ENCODE measurements at regions not wholly inside any gene's neighbourhood (a gene's known extent, or its start where the extent isn't known, plus 50 kb on each side); places are given as distances from the start of the nearest gene placed in this dataset.

- Histone ChIP-seq H3K27me3 (ENCODE audit: control insufficient read depth, insufficient read depth, low read length) (no peaks in the 10 kb centered on the region), H3K36me3 (ENCODE audit: control insufficient read depth, insufficient read depth, low read length) (no peaks in the 10 kb centered on the region), H3K4me3 (ENCODE audit: low read depth, low read length) (no peak overlapping the region)
- POLR2A ChIA-PET = no interaction called here
- CTCF ChIA-PET = interaction anchor here (0.6 kb wide), 1 partner anchor 38 kb away, joined by 4 read pairs; no protein-coding TSS in a partner anchor
- no peak for TF ChIP-seq CTCF (IDR thresholded peaks at IDR 0.05; ENCODE audit: insufficient read depth, low read depth, low read length)
- DNase-seq (ENCODE audit: low read depth) = no peak
These were observed 817.5 kb upstream of the ALCAM start for GRCh38 chr3:104549099-104549714.

GRCh38 chr3:104553121-104553520, 813.6 kb upstream of the ALCAM start:
- POLR2A ChIA-PET = no interaction called here
- no peak for DNase-seq (ENCODE audit: low read depth)
- TF ChIP-seq CTCF (IDR thresholded peaks at IDR 0.05; ENCODE audit: insufficient read depth, low read depth, low read length) = no peak
- Histone ChIP-seq H3K36me3 (ENCODE audit: control insufficient read depth, insufficient read depth, low read length) (no peaks in the 10 kb centered on the region), H3K4me3 (ENCODE audit: low read depth, low read length) (no peak overlapping the region), H3K27me3 (ENCODE audit: control insufficient read depth, insufficient read depth, low read length) (no peaks in the 10 kb centered on the region)
- CTCF ChIA-PET = no interaction called here

GRCh38 chr3:104554425-104554824, 812.3 kb upstream of the ALCAM start:
- no peak for DNase-seq (ENCODE audit: low read depth)
- Histone ChIP-seq H3K27me3 (ENCODE audit: control insufficient read depth, insufficient read depth, low read length) (no peaks in the 10 kb centered on the region), H3K36me3 (ENCODE audit: control insufficient read depth, insufficient read depth, low read length) (no peaks in the 10 kb centered on the region), H3K4me3 (ENCODE audit: low read depth, low read length) (no peak overlapping the region)
- CTCF ChIA-PET = interaction anchor here (1.1 kb wide), 1 partner anchor 11 kb away, joined by 3 read pairs; no protein-coding TSS in a partner anchor
- POLR2A ChIA-PET = no interaction called here
- no peak for TF ChIP-seq CTCF (IDR thresholded peaks at IDR 0.05; ENCODE audit: insufficient read depth, low read depth, low read length)

- DNase-seq (ENCODE audit: low read depth) = no peak
- H3K27me3 ChIP-seq (ENCODE audit: control insufficient read depth, insufficient read depth, low read length) = no peaks in the 10 kb centered on the region
- TF ChIP-seq CTCF (IDR thresholded peaks at IDR 0.05; ENCODE audit: insufficient read depth, low read depth, low read length) = no peak
- ChIA-PET CTCF (interaction anchor here (1.2 kb wide), 1 partner anchor 9 kb away, joined by 4 read pairs; no protein-coding TSS in a partner anchor), POLR2A (no interaction called here)
- no peaks in the 10 kb centered on the region for H3K36me3 ChIP-seq (ENCODE audit: control insufficient read depth, insufficient read depth, low read length)
- H3K4me3 ChIP-seq (ENCODE audit: low read depth, low read length) = no peak overlapping the region
These were observed 811.0 kb upstream of the ALCAM start for GRCh38 chr3:104555728-104556127.

GRCh38 chr3:104556372-104557078, 810.2 kb upstream of the ALCAM start:
- Histone ChIP-seq H3K4me3 (ENCODE audit: low read depth, low read length) (no peak overlapping the region), H3K27me3 (ENCODE audit: control insufficient read depth, insufficient read depth, low read length) (no peaks in the 10 kb centered on the region), H3K36me3 (ENCODE audit: control insufficient read depth, insufficient read depth, low read length) (no peaks in the 10 kb centered on the region)
- no peak for DNase-seq (ENCODE audit: low read depth)
- ChIA-PET POLR2A (no interaction called here), CTCF (interaction anchor here (1.2 kb wide), 1 partner anchor 9 kb away, joined by 4 read pairs; no protein-coding TSS in a partner anchor)
- TF ChIP-seq CTCF (IDR thresholded peaks at IDR 0.05; ENCODE audit: insufficient read depth, low read depth, low read length) = no peak

Measured in BJ (cell line).